Heart right ventricle (tissue), 16 donors: ENCODE measurements at regions not wholly inside any gene's neighbourhood (a gene's known extent, or its start where the extent isn't known, plus 50 kb on each side); places are given as distances from the start of the nearest gene placed in this dataset.
A peak's percentile ranks its signal among the peaks of the same experiment; 100 is the strongest.

Source experiments
- ATAC-seq, 8 donors: fragments of 200-7000 bp; cut with Tn5 transposase; one replicate each; pipeline ENCODE4 v1.9.1; 2020; ENCODE audit warnings: mild to moderate bottlenecking in 8 of 8, moderate library complexity in 8 of 8, moderate number of reproducible peaks in 1 of 8
- DNase-seq, 2 donors: peaks; one replicate each; pipeline ENCODE4 v3.0.0-alpha.2; 2020
- H3K27ac ChIP-seq, 10 donors: fragments of 200-600 bp; sonication (generic) in 2 of 10; one replicate each; pipeline versions ENCODE4 v1.5.0 to v1.8.0; 2020 to 2022; ENCODE audit warnings: mild to moderate bottlenecking in 3 of 10
- H3K27me3 ChIP-seq, 7 donors: fragments of 200-600 bp; one replicate each; pipeline ENCODE4 v1.8.0; 2021 to 2022; ENCODE audit warnings: mild to moderate bottlenecking in 2 of 7
- H3K36me3 ChIP-seq, 9 donors: fragments of 200-600 bp; sonication (generic) in 1 of 9; one replicate each; pipeline versions ENCODE4 v1.5.0 to v1.8.0; 2020 to 2022; ENCODE audit warnings: mild to moderate bottlenecking in 2 of 9
- H3K4me1 ChIP-seq, 9 donors: fragments of 200-600 bp; sonication (generic) in 1 of 9; one replicate each; pipeline versions ENCODE4 v1.5.0 to v1.8.0; 2020 to 2022; ENCODE audit warnings: mild to moderate bottlenecking in 4 of 9
- H3K4me3 ChIP-seq, 10 donors: fragments of 200-600 bp; sonication (generic) in 2 of 10; one replicate each; pipeline versions ENCODE4 v1.5.0 to v1.8.0; 2020 to 2022; ENCODE audit warnings: mild to moderate bottlenecking in 7 of 10, moderate library complexity in 2 of 10
- H3K9me3 ChIP-seq, 11 donors: fragments of 200-600 bp in 10 of 11; sonication (generic) in 2 of 11; one replicate each; pipeline versions ENCODE4 v1.5.0 to v1.8.0; 2013 to 2022; ENCODE audit warnings: mild to moderate bottlenecking in 2 of 11, control low read depth in 1 of 11, moderate library complexity in 1 of 11
- CTCF ChIP-seq, 9 donors: fragments of 200-600 bp; sonication (generic) in 2 of 9; IDR thresholded peaks; one replicate each; pipeline versions ENCODE4 v1.5.0 to v1.8.0; 2021 to 2022; ENCODE audit warnings: antibody characterized with exemption in 9 of 9, mild to moderate bottlenecking in 5 of 9, moderate library complexity in 1 of 9
- WGBS, 2 donors: extraction: QIAGEN DNeasy Blood & Tissue Kit; methylation state at CpG; one replicate each; pipeline ENCODE4 v1.1.7; 2013; ENCODE audit warnings: inconsistent platforms in 1 of 2; 5-methylcytosine and 5-hydroxymethylcytosine counted together
- intact Hi-C, 10 donors: fragments of 100-400 bp; cut with DNase I; formaldehyde crosslinking; loops; one replicate each; pipeline versions ENCODE4 v1.11.1 to v1.14.2; 2022
- donor health status: Arrhythmogenic right ventricular cardiomyopathy.
- donor health status: ischemic (EF 13 %, LVEDD 7.1; RV severe dilation, severe dysfunction).
- donor health status: healthy with polysubstance abuse.
- donor health status: DM: no; HTN: yes; CAD: no.
- donor health status: DM: no; HTN: no; CAD: no.
- donor health status: ischemic (EF 25% LVEDD 6.9; RV normal size, moderate dysfunction).
- donor health status: ischemic (EF 25% LVEDD 5.7; RV mildly dilated, moderate dysfunction).
- donor health status: healthy.
- donor health status: DM: yes; HTN: yes; CAD: no.
- donor health status: Ischemic cardiomyopathy.
- donor health status: ischemic (EF 35%, LVEDD 5.7; RV mildly dilated, moderate dysfunction).
- donor health status: nonischemic (EF 11% LVEDD 7.7; RV severe dilation, severe dysfunction).
- donor health status: DM: yes; HTN: yes; CAD: no.
- donor health status: PGD.
- donor health status: ischemic (EF 29% LVEDD 5.4; RV normal size, mild dysfunction).
- donor health status: nonischemic (EF 23%, LVEDD 6.1; RV moderate dilation, normal function).

GRCh38 chr1:182279724-182280503 lies 111.7 kb downstream of the GLUL start:
- Histone ChIP-seq H3K27me3 (no peaks in the 10 kb centered on the region), H3K36me3 (no peaks in the 10 kb centered on the region), H3K27ac (peak overlapping the region in 2 of 10 donors; percentile 3 to 10), H3K4me1 (peaks cover 0 to 24% (median 3%) of the 10 kb centered on the region in 9 donors), H3K4me3 (no peak overlapping the region), H3K9me3 (no peaks in the 10 kb centered on the region)
- 66 to 70% methylated on average over 9 of the region's 9 CpGs for WGBS, 2 donors
- TF ChIP-seq CTCF (IDR thresholded peaks at IDR 0.05) = no peak
- intact Hi-C loops = loop anchor here in 2 of 10 donors (10.0 kb wide), 1 partner anchor 135 kb away; no protein-coding TSS in a partner anchor
- peak in 1 of 2 donors; percentile 8 for DNase-seq
- peak; percentile 39 to 75 (median 48) for ATAC-seq

GRCh38 chr1:182279302-182279701 lies 112.3 kb downstream of the GLUL start:
- DNase-seq (no peak), ATAC-seq (no peak)
- Histone ChIP-seq H3K4me3 (no peak overlapping the region), H3K4me1 (peaks cover 0 to 24% (median 3%) of the 10 kb centered on the region in 9 donors), H3K9me3 (no peaks in the 10 kb centered on the region), H3K27me3 (no peaks in the 10 kb centered on the region), H3K27ac (peak overlapping the region in 1 of 10 donors; percentile 29), H3K36me3 (no peaks in the 10 kb centered on the region)
- intact Hi-C loops = no loop called here
- 66 to 74% methylated on average over 7 of the region's 7 CpGs for WGBS, 2 donors
- no peak for TF ChIP-seq CTCF (IDR thresholded peaks at IDR 0.05)

GRCh38 chr1:182278144-182279054 lies 113.2 kb downstream of the GLUL start:
- no peak for ATAC-seq
- 87 to 92% methylated on average over 7 of the region's 7 CpGs for WGBS, 2 donors
- intact Hi-C loops = no loop called here
- H3K27ac ChIP-seq = peak overlapping the region in 1 of 10 donors; percentile 52
- no peak for TF ChIP-seq CTCF (IDR thresholded peaks at IDR 0.05)
- H3K9me3 ChIP-seq = no peaks in the 10 kb centered on the region
- no peak for DNase-seq
- H3K27me3 ChIP-seq = no peaks in the 10 kb centered on the region
- peaks cover 0 to 17% (median 3%) of the 10 kb centered on the region in 9 donors for H3K4me1 ChIP-seq
- no peak overlapping the region for H3K4me3 ChIP-seq
- H3K36me3 ChIP-seq = no peaks in the 10 kb centered on the region

- intact Hi-C loops = no loop called here
Observed at GRCh38 chr1:182275271-182275670, 116.3 kb downstream of the GLUL start.

More at GRCh38 chr1:182275271-182275670, 116.3 kb downstream of the GLUL start:
- DNase-seq (no peak), ATAC-seq (no peak)
- Histone ChIP-seq H3K4me3 (no peak overlapping the region), H3K9me3 (no peaks in the 10 kb centered on the region), H3K27ac (no peak overlapping the region), H3K27me3 (no peaks in the 10 kb centered on the region), H3K36me3 (no peaks in the 10 kb centered on the region), H3K4me1 (peaks cover 0 to 18% (median 3%) of the 10 kb centered on the region in 9 donors)
- 96 to 97% methylated on average over 4 of the region's 4 CpGs for WGBS, 2 donors
- TF ChIP-seq CTCF (IDR thresholded peaks at IDR 0.05) = no peak
